Hematopoietic multipotent progenitor cell treated with erythropoietin and hydrocortisone succinate and interleukin-3 and kit ligand, for 6 days (in vitro differentiated cells): ENCODE measurements at regions not wholly inside any gene's neighbourhood (a gene's known extent, or its start where the extent isn't known, plus 50 kb on each side); places are given as distances from the start of the nearest gene placed in this dataset.

Source experiments
- DNase-seq: peaks from one replicate; pipeline ENCODE4 v3.0.0-alpha.2; 2015

DNA sequence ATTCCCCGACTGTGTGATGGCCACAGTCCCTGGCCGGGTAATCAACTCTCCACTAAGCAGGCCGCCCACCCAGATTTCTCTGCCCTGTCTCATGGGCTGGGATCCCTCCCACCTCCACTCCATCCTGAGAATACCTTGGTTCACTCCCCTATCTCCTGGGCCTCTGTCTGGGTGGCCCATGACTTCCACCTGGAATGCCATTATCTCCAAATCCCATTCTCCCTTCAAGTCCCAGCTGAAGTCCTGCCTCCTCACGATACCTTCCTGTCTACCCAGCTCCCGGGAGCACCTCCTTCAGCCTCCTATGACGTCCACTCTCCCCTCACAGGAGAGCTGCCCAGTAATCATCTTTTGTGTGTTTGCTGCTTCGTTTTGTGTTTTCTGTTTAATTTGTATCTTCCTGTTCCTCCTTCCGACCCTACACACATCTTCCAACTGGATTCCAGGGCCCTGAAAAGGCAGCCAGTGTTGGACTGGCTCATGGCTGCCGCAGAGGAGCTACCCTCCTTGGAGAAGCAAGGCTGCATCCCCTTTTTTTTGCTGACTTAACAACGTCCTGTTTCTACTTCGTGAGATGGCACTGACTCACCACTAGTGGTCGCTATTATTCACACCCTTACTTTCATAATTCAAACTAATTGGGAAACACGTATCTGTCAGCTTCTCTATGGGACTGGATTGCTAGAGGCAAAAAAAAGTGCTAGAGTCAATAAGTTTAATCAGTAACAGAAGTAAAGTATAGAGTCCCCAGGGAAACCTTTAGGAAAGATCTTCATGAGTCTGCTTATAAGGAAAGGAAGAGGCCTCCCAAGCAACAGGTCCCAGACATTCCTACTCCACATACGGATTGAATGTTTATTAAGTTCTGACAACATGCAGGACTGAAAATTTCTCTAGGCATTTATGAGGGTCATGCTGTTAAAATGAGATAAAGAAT is 171.9 kb upstream of the GATA6 start:
- DNase-seq = peak; percentile 78

DNA sequence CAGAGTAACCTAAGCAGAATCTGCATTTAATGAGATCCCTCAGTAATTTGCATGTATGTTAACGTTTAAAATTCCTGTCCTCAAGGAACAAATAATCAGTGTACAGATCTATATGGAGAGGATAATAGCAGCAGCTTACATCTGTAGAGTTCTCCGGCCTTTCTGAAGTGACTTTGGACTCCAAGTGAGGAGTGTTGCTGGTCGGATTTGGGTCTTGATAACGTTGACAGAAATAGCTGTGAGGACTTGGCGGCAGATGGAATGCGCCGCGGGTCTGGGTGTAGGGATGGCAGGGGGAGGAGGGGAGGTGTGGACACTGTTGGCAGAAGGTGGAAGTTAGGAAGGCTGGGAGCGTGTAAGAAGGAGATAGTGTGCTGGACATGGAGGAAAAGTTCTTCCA is 170.9 kb upstream of the GATA6 start:
- DNase-seq = no peak

DNA sequence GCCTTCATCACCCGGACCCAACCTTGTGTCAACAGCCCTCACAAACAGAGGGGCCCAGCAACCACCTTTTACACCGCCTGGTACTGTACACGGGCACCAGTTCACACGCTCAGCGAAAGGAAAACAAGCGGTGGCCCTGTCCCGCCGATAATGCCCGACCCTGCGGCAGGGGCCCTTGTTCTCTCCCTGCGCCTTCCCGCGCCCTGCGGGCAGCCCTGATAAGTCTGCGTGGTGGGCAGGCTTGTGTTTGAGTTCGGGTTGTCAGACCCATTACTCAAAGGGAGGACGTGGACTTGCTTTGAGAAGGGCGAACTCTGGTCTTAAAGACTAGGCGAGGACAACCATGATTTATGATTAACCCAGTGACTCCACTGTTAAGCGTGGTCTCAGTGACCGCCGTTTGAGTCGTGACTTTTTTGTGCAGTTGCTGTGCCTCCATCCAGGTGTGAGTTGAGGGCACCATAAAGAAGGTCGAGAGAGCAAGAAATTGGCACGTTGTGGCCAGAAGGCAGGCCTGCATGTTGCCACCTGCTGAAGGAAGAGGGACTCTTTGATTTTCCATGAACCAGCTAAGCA is 167.4 kb upstream of the GATA6 start:
- no peak for DNase-seq

DNA sequence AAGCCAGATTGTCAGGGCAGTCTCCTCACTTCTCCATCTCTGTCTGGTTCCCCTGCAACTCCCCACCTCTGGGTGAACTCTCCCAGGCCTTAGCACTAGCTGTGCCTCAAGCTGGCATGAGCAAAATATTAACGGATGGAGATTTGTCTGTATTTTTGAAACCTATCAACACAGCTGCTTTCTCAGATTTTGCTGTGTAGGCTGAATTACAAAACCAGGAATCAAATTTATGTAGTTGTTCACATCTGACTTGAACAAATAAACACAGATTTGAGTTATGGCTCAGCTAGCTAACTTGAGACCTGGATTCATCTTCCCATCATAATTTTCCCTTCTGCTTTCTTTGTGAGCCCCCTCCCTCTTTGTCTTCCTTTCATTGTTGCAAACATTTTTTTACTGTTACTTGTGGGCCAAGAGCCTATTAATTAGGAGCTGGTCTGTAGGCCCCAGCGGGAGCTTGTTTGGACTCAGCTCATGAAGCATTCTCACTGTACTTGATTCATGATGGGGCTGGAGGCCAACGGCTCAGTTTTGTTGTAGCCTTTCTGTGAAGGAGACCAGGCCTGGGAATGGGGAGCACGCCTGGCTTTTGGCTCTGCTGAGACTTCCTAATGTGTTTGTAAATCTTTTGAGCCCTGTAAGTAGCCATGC is 164.1 kb upstream of the GATA6 start:
- no peak for DNase-seq

DNA sequence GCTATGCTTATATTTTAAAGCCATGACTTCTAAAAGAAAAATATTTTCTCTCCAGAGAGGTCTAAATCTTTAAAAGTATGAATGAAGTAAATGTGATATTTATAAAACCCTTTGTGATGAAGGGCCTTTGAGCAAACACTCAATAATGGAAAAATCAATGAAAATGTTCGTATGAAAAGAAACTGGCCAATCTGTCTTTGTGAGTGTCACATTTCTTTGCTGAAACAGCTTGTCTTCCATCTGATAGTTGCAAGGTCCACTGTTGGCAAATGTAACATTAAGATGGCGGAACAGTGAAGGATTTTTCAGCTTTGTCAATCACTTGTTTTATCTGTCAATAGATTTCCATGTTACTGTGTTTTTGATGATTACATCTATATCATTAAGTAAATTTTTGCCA is 162.9 kb upstream of the GATA6 start:
- DNase-seq = no peak

DNA sequence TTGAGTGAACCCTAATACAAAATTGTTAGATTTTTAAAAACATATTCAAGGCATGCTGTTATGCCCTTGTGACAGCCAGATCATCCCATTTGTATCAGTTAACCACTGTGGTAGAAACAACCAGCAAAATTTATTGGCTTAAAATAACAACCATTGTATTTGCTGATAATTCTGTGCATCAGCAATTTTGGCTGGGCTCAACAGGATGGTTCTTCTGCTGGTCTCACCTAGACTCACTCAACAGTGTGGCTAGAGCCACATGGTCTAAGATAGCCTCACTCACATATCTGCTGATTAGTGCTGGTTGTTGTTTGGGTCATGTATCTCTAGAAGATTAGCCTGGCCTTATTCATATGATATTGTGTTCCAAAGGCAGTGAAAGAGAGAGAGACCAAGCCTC is 160.1 kb upstream of the GATA6 start:
- DNase-seq = no peak

DNA sequence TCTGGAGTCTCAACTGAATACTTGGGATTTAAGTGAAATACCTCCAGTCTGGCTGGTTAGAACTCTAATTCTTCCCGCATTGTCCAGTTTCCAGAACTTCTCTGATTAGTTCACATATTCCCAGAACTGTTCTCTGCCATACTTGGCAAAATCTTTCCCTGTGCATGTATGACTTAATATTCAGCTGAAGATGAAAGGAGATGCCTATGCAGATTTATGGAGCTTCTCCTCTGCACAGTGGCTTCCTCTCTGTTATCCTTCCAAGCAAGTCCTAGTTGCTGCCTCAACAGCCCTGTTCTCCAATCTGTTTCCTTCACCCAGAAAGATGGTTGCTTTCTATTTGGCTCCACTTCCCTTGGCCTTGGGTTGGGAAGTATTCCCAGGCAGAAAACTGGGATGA is 155.4 kb upstream of the GATA6 start:
- no peak for DNase-seq

DNA sequence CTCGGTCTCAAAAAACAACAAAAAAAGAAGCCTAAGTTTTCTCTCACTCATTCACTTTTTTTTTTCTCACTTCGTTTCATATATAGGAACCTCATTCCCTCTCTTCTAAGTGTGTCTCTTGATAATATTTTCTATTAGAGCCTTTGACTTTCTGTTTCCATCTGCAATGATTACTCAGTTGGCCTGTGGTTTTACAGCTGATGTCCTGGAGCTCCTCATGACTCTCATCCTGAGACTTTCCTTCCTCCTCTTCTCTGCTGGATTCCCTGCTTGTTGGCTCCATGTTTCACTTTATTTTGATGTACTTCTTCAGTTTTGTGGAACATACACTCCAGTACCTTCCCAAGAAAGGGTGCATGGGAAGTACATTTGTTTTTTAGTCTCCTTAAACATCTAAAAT is 154.2 kb upstream of the GATA6 start:
- no peak for DNase-seq

DNA sequence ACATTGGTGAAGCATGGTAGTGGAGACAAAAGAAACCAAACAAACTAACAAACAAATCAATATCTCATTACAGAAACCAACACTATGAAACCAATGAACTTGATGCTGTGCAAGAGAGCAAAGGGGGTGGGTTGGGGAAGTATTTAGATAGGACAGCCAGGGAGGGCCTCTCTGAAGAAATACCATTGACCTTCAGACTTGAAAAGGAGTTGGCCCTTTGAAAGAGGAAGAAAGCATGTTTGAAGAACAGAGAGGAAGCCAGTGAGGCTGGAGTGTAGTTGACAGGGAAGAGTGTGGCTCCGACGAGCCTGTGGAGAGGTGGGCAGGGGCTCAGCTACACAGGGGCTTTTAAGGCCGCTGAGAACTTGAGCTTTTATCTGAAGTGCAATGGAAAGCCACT is 151.0 kb upstream of the GATA6 start:
- no peak for DNase-seq

DNA sequence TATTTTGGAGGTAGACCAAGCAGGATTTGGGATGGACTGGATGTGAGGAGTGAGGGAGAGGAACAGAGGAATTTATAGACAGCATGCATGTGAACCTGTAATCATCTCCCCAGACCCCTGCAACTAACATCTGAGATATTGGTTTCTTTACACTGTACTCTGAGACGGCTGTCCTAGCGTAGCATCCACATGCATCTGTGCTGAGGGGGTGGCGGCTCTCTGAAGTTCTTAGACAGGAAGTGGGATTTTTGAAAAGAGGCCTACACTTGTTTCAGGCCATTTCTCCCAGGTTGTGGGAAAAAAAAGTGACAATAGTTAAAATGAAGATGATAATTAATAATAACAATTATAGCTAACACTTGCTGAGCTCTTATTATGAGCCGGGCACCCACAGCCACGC is 150.2 kb upstream of the GATA6 start:
- DNase-seq = no peak

DNA sequence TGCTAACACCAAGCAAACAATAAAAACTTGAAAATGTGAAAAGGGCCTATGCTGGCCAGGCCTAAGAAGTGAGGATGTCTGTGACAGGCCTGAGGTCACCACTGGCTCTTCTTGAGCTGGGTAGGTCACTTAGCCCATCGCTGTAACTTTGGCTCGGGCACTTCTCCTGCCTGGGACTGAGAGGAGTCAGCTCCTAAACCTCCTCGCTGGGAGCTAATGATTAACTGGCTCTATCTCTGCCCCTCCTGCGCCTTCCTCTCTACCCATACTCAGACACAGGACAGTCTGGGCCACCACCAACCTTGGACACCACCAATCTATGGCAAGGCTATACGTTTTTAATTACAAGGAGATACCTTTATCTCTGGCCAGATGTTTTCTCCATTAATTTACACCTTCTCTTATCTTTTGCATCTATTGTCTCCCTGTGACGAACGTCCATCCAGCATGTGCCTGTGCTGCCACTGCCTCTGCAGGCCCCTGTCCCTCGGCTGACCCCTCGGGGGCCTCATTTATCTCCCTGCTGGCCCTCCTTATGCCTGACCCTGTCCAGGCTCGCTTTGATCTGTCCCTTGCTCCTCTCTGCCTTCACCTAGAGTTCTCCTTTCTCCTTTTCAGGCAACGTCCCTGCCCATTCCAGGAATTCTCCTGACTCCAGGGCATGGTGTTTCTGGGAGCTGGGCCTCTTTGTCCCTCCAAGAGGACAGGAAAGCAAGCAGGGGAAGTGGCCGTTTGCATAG is 149.1 kb upstream of the GATA6 start:
- DNase-seq = no peak

DNA sequence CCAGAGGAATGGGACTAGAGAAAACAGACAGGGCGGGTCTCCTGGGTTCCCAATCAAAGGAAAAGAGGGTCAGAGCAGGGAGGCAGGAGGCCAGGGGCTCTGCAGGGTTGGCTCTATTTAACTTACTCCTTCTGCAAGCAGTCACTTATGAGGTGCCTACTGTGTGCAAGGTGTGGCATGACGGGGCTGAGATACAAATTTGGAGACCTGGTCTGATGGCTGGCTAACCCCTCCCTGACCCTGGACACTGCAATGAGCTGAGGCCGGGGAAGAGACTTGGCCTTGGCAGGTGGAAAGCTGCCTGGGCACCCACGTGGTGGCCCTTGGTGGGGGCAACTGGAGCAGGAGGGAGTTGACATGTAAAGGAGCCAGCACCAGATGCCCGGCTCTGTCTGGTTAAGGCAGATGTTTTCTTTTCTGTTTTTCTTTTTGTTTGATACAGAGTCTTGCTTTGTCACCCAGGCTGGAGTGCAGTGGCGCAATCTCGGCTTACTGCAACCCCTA is 148.5 kb upstream of the GATA6 start:
- no peak for DNase-seq

DNA sequence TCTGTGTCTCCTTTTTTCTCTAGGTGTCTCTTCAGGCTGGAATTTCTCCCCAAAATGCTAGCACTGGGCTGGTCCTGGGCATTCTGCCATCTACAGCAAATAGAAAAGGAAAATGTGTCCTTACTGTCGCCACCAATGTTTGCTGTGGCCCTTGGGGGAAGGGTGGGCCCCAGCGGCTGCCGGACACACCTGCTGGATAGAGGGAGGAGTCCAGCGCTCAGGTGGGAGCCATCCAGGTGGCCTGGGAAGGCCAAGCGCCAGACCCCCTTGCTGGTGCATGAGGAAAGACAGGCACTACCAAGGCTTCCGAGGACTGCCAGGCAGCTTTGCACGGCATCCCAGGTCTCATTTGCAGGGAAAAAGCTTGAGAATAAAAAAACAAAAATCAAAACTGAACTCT is 147.7 kb upstream of the GATA6 start:
- DNase-seq = no peak

DNA sequence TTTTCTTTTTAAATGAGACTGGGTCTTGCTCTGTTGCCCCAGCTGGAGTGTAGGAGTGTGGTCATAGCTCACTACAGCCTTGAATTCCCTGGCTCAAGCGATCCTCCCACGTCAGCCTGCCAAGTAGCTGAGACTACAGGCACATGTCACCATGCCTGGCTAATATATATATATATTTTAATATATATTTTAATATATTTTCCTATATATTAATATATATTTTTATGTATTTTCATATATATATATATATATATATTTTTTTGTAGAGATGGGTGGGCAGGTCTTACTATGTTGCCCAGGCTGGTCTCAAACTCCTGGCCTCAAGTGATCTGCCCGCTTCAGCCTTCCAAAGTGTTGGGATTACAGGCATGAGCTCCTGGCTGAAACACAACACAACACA is 144.5 kb upstream of the GATA6 start:
- no peak for DNase-seq

DNA sequence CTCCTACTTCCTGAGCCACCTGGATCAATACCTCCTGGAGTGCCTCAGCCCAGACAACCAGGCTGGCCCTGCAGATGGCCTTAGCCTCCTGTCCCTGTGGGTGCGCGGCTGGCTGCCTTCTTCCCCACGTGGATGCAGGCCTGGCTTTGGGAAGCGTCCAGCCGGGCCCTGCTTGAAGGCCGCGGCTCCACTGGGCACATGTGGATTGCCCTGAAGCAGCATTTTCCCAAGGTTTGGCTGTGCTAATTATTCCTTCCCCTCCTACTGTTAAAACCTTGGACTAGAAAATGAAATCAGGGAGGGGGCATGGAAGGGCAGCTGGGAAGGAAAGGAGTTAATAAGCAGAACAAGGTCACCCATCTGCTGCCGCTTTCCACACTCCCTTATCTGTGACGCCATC is 143.0 kb upstream of the GATA6 start:
- DNase-seq = no peak

DNA sequence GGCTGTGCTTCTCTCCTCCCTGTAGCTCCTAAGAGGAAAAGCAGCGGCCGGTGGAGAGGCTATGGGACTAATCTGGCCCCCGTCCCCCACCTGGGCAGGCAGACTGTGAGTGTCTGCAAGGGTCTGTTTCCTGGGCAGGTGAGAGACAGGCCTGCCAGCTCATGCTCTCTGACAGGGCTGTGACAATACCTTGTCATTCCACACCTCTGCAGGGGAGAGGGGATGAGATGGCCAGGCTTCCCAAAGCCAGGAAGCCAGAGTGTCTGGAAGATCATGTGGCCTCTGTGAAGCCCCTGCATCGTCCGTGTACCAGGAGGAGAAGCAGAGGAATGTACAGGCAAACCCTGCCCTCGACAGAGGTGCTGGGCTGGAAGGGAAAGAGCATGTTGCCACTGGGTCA is 142.5 kb upstream of the GATA6 start:
- no peak for DNase-seq

DNA sequence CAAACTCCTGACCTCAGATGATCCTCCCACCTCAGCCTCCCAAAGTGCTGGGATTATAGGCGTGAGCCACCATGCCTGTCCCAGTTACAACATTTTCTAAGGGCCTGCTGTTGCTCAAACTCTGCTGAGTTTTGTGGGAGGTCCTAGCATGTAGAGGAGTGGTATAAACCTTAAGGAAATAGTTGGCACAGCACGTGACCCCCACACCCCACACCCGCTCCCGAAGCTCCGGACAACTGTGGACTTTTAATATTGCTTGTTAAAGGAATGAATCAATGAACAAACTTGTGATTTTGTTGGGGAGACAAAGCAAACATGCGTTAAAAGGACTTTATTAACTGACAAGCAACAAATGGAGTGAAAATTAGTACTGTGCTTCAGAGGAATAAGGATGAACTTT is 137.8 kb upstream of the GATA6 start:
- DNase-seq = no peak

DNA sequence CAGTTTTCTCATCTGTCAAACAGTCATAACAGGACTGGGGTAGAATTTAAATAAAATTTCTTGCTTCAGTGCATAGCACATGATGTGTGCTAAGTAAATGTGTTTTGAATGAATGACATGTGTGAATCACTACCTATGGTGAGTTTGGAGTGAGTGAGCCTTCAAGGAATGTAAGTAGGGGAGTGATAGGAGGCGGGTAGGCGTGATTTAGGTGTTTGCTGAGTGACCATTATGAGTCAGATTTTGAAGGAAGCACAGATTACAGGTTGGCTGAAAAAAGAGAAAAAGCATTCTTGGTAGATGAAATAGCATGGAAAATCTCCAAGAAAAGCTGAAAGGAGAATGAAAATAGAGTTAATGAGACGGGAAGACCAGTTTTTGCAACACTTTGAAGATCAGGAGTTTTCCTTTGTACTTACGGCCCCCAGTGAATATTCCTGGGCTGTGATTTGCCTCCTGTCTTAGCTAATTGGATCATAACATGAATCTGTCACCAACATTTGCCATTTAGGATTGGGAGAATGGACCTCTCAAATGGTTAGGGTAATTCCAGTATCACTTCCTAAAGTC is 136.9 kb upstream of the GATA6 start:
- DNase-seq = no peak

DNA sequence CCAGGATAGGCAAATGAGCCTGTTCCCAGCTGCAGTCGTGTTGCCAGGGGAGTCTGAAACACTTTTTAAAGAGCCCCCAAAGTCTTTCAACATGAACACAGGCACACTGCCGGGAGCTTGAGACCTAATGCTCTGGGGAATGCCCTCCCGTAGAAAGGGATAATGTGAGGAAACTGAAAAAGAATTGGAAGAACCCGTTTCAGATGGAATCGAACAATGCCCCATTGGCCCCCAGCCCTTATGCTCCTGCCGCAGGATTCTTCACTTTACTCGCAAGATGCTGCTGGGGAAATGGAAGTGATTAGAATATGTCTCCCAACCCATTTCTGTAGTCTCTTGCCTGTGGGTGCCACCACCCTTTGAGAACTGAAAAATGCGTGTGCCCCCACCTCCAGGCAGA is 136.3 kb upstream of the GATA6 start:
- no peak for DNase-seq

DNA sequence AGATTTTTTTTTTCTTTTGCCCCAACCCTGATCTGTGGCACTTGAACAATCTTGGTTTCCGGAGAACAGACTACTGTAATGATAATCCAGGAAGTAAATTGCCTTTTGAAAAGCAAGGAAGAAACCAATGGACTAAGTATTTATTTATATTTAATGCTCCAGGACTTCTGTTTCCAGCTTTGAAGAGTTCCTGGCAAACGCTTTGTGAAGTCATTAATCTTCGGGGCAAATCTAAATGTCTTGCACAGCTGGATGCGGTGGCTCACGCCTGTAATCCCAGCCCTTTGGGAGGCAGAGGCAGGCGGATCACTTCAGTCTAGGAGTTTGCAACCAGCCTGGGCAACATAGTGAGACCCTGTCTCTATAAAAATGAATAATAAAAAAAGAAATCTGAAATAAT is 135.1 kb upstream of the GATA6 start:
- DNase-seq = no peak

DNA sequence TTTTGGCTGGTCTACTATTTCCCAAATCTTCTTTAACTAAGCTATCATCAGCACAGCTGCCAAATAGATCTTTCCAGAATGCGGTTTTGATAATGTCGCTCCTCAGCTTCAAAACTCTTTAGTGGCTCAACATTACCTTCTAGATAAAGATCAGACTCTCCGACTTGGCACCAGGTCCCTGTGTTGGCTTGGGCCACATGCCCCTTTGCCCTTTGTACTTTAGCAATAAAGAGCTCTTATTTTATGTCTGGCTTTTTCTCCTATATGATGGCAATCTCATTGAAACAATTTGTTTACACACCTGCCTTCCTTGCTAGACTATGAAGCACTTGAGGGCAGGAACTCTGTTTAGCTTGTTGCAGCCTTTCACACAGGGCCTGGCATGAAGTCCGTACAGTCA is 128.9 kb upstream of the GATA6 start:
- DNase-seq = no peak

DNA sequence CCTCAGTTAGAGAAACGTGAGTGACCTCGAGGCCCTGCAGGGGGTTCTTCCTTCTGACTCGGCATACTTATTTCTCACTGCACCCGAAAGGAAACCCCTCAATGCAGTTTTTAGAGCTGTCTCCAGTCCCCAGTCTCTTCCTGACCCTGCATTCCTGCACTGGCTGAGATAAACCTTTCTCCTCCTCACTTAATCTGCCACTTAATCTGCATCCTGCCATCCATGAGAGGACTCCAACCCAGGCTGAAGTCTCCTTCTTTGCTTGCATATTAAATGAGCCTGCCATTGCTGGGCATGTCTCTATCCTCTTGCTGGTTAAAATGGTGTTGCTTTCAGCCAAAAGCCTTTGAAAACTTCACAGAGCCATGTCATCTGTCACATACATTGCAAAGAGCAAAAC is 125.6 kb upstream of the GATA6 start:
- DNase-seq = no peak
